ENCODE measurements at regions not wholly inside any gene's neighbourhood (a gene's known extent, or its start where the extent isn't known, plus 50 kb on each side); places are given as distances from the start of the nearest gene placed in this dataset.

GRCh38 chr1:34412598-34413370 is 236.1 kb downstream of the C1orf94 start:
- Histone ChIP-seq H3K4me3 (no peak overlapping the region), H3K4me1 (ENCODE audit: insufficient read depth) (no peaks in the 10 kb centered on the region), H3K36me3 (ENCODE audit: insufficient read depth) (no peaks in the 10 kb centered on the region), H2AFZ (no peak overlapping the region; the same call in 1 of the 2 replicates), H3K9me2 (ENCODE audit: insufficient read depth) (0 out of 2 replicates have a peak, but pooled peaks cover 5% of the 10 kb centered on the region), H3K27ac (ENCODE audit: low read depth) (no peak overlapping the region), H3K4me2 (no peak overlapping the region), H3K79me2 (replicated peaks; ENCODE audit: insufficient read depth) (no peaks in the 10 kb centered on the region), H4K20me1 (replicated peaks; ENCODE audit: insufficient read depth) (no peaks in the 10 kb centered on the region), H3K27me3 (ENCODE audit: insufficient read depth) (no peaks in the 10 kb centered on the region), H3F3A (replicated peaks; ENCODE audit: low read depth) (no peaks in the 10 kb centered on the region)
- Mint-ChIP-seq H3K4me3 (no peak overlapping the region), H3K9me3 (no peaks in the 10 kb centered on the region; the same call in 2 of the 3 replicates), H3K4me1 (0 out of 3 replicates have a peak, but pooled peaks cover 2% of the 10 kb centered on the region), H3K27me3 (ENCODE audit: insufficient read depth, low read depth, poor library complexity) (peaks cover 5% of the 10 kb centered on the region), H3K27ac (no peak overlapping the region), H3K36me3 (ENCODE audit: low read depth) (no peaks in the 10 kb centered on the region)
- ATAC-seq = no peak
- peak; percentile 8 for DNase-seq (ENCODE audit: low spot score)
- TF ChIP-seq, protein P1, sequence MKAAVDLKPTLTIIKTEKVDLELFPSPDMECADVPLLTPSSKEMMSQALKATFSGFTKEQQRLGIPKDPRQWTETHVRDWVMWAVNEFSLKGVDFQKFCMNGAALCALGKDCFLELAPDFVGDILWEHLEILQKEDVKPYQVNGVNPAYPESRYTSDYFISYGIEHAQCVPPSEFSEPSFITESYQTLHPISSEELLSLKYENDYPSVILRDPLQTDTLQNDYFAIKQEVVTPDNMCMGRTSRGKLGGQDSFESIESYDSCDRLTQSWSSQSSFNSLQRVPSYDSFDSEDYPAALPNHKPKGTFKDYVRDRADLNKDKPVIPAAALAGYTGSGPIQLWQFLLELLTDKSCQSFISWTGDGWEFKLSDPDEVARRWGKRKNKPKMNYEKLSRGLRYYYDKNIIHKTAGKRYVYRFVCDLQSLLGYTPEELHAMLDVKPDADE (IDR thresholded peaks at IDR 0.05) = no peak
- TF ChIP-seq, protein P2, sequence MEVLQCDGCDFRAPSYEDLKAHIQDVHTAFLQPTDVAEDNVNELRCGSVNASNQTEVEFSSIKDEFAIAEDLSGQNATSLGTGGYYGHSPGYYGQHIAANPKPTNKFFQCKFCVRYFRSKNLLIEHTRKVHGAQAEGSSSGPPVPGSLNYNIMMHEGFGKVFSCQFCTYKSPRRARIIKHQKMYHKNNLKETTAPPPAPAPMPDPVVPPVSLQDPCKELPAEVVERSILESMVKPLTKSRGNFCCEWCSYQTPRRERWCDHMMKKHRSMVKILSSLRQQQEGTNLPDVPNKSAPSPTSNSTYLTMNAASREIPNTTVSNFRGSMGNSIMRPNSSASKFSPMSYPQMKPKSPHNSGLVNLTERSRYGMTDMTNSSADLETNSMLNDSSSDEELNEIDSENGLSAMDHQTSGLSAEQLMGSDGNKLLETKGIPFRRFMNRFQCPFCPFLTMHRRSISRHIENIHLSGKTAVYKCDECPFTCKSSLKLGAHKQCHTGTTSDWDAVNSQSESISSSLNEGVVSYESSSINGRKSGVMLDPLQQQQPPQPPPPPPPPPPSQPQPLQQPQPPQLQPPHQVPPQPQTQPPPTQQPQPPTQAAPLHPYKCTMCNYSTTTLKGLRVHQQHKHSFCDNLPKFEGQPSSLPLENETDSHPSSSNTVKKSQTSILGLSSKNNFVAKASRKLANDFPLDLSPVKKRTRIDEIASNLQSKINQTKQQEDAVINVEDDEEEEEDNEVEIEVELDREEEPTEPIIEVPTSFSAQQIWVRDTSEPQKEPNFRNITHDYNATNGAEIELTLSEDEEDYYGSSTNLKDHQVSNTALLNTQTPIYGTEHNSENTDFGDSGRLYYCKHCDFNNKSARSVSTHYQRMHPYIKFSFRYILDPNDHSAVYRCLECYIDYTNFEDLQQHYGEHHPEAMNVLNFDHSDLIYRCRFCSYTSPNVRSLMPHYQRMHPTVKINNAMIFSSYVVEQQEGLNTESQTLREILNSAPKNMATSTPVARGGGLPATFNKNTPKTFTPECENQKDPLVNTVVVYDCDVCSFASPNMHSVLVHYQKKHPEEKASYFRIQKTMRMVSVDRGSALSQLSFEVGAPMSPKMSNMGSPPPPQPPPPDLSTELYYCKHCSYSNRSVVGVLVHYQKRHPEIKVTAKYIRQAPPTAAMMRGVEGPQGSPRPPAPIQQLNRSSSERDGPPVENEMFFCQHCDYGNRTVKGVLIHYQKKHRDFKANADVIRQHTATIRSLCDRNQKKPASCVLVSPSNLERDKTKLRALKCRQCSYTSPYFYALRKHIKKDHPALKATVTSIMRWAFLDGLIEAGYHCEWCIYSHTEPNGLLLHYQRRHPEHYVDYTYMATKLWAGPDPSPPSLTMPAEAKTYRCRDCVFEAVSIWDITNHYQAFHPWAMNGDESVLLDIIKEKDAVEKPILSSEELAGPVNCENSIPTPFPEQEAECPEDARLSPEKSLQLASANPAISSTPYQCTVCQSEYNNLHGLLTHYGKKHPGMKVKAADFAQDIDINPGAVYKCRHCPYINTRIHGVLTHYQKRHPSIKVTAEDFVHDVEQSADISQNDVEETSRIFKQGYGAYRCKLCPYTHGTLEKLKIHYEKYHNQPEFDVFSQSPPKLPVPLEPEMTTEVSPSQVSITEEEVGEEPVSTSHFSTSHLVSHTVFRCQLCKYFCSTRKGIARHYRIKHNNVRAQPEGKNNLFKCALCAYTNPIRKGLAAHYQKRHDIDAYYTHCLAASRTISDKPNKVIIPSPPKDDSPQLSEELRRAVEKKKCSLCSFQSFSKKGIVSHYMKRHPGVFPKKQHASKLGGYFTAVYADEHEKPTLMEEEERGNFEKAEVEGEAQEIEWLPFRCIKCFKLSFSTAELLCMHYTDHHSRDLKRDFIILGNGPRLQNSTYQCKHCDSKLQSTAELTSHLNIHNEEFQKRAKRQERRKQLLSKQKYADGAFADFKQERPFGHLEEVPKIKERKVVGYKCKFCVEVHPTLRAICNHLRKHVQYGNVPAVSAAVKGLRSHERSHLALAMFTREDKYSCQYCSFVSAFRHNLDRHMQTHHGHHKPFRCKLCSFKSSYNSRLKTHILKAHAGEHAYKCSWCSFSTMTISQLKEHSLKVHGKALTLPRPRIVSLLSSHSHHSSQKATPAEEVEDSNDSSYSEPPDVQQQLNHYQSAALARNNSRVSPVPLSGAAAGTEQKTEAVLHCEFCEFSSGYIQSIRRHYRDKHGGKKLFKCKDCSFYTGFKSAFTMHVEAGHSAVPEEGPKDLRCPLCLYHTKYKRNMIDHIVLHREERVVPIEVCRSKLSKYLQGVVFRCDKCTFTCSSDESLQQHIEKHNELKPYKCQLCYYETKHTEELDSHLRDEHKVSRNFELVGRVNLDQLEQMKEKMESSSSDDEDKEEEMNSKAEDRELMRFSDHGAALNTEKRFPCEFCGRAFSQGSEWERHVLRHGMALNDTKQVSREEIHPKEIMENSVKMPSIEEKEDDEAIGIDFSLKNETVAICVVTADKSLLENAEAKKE (CRISPR knock-in tag; IDR thresholded peaks at IDR 0.05) = no peak
- no peak for TF ChIP-seq STAT1 (IDR thresholded peaks at IDR 0.05; ENCODE audit: unreplicated experiment)
- TF ChIP-seq, protein P3, sequence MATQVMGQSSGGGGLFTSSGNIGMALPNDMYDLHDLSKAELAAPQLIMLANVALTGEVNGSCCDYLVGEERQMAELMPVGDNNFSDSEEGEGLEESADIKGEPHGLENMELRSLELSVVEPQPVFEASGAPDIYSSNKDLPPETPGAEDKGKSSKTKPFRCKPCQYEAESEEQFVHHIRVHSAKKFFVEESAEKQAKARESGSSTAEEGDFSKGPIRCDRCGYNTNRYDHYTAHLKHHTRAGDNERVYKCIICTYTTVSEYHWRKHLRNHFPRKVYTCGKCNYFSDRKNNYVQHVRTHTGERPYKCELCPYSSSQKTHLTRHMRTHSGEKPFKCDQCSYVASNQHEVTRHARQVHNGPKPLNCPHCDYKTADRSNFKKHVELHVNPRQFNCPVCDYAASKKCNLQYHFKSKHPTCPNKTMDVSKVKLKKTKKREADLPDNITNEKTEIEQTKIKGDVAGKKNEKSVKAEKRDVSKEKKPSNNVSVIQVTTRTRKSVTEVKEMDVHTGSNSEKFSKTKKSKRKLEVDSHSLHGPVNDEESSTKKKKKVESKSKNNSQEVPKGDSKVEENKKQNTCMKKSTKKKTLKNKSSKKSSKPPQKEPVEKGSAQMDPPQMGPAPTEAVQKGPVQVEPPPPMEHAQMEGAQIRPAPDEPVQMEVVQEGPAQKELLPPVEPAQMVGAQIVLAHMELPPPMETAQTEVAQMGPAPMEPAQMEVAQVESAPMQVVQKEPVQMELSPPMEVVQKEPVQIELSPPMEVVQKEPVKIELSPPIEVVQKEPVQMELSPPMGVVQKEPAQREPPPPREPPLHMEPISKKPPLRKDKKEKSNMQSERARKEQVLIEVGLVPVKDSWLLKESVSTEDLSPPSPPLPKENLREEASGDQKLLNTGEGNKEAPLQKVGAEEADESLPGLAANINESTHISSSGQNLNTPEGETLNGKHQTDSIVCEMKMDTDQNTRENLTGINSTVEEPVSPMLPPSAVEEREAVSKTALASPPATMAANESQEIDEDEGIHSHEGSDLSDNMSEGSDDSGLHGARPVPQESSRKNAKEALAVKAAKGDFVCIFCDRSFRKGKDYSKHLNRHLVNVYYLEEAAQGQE (IDR thresholded peaks at IDR 0.05; ENCODE audit: unreplicated experiment) = no peak
- no peak for TF ChIP-seq JUNB (IDR thresholded peaks at IDR 0.05; ENCODE audit: unreplicated experiment)
- TF ChIP-seq POLR2AphosphoS5 (IDR thresholded peaks at IDR 0.05; ENCODE audit: low read depth) = no peak
- no peak for TF ChIP-seq NANOG (IDR thresholded peaks at IDR 0.05; ENCODE audit: borderline replicate concordance)
- TF ChIP-seq ZNF331 (CRISPR knock-in tag; IDR thresholded peaks at IDR 0.05; ENCODE audit: low read depth) = no peak
- no peak for TF ChIP-seq EZH2 (IDR thresholded peaks at IDR 0.05; ENCODE audit: low read depth, unreplicated experiment)
- TF ChIP-seq, protein P4, sequence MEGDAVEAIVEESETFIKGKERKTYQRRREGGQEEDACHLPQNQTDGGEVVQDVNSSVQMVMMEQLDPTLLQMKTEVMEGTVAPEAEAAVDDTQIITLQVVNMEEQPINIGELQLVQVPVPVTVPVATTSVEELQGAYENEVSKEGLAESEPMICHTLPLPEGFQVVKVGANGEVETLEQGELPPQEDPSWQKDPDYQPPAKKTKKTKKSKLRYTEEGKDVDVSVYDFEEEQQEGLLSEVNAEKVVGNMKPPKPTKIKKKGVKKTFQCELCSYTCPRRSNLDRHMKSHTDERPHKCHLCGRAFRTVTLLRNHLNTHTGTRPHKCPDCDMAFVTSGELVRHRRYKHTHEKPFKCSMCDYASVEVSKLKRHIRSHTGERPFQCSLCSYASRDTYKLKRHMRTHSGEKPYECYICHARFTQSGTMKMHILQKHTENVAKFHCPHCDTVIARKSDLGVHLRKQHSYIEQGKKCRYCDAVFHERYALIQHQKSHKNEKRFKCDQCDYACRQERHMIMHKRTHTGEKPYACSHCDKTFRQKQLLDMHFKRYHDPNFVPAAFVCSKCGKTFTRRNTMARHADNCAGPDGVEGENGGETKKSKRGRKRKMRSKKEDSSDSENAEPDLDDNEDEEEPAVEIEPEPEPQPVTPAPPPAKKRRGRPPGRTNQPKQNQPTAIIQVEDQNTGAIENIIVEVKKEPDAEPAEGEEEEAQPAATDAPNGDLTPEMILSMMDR (conservative IDR thresholded peaks at IDR 0.05; ENCODE audit: low read depth in 2 of 2) = no peak
- TF ChIP-seq EZH2phosphoT487 (IDR thresholded peaks at IDR 0.05; ENCODE audit: unreplicated experiment) = no peak
- TF ChIP-seq CREB1 (CRISPR knock-in tag; IDR thresholded peaks at IDR 0.05; ENCODE audit: low read depth) = no peak
- TF ChIP-seq ZNF114 (CRISPR knock-in tag; IDR thresholded peaks at IDR 0.05) = no peak

All from GM23338 (cell line).